ENCODE measurements at regions not wholly inside any gene's neighbourhood (a gene's known extent, or its start where the extent isn't known, plus 50 kb on each side); places are given as distances from the start of the nearest gene placed in this dataset.

GRCh38 chr3:57007521-57008460 is 52.7 kb upstream of the SPATA12 start:
- no peak for TF ChIP-seq CTCF (IDR thresholded peaks at IDR 0.05; ENCODE audit: insufficient read depth, low read length, poor library complexity, severe bottlenecking)
- no peak for TF ChIP-seq EZH2phosphoT487 (conservative IDR thresholded peaks at IDR 0.05; ENCODE audit: low read length)

All from SU-DHL-6 (cell line).